ENCODE measurements at regions not wholly inside any gene's neighbourhood (a gene's known extent, or its start where the extent isn't known, plus 50 kb on each side); places are given as distances from the start of the nearest gene placed in this dataset.

GRCh38 chr3:8187996-8188395 lies 313.6 kb upstream of the LMCD1 start:
- Histone ChIP-seq H3K4me1 (ENCODE audit: insufficient read depth, low read length) (no peaks in the 10 kb centered on the region), H3K27me3 (ENCODE audit: control insufficient read depth in 1 of 2, insufficient read depth in 2 of 2, low read length in 2 of 2) (no peaks in the 10 kb centered on the region), H3K36me3 (ENCODE audit: insufficient read depth, low read length) (no peaks in the 10 kb centered on the region), H3K4me3 (ENCODE audit: low read length) (no peak overlapping the region), H3K27ac (ENCODE audit: low read depth in 1 of 2, low read length in 2 of 2) (no peak overlapping the region), H3K9me3 (ENCODE audit: control insufficient read depth in 1 of 2, insufficient read depth in 1 of 2, low read length in 2 of 2) (peaks cover 0 to 3% of the 10 kb centered on the region in 2 experiments)
- TF ChIP-seq CTCF (IDR thresholded peaks at IDR 0.05): no peak
- intact Hi-C loops (cut with DNase I, micrococcal nuclease): no loop called here
- Mint-ChIP-seq H3K4me1 (ENCODE audit: low read depth) (no peaks in the 10 kb centered on the region), H3K4me3 (no peak overlapping the region), H3K36me3 (ENCODE audit: low read depth) (no peaks in the 10 kb centered on the region), H3K27ac (no peak overlapping the region), H3K27me3 (no peaks in the 10 kb centered on the region), H3K9me3 (no peaks in the 10 kb centered on the region)
- ChIA-PET CTCF (no interaction called here), POLR2A (no interaction called here)
- DNase-seq: no peak
- ATAC-seq (ENCODE audit: poor library complexity): no peak

- no peaks in the 10 kb centered on the region for H3K36me3 Mint-ChIP-seq (ENCODE audit: low read depth)
- ATAC-seq (ENCODE audit: poor library complexity) (no peak), DNase-seq (no peak)
- H3K27ac ChIP-seq (ENCODE audit: low read depth in 1 of 2, low read length in 2 of 2): no peak overlapping the region
- intact Hi-C loops (cut with DNase I, micrococcal nuclease): no loop called here
- no peak overlapping the region for H3K4me3 Mint-ChIP-seq
- POLR2A ChIA-PET: no interaction called here
- no peaks in the 10 kb centered on the region for H3K4me1 ChIP-seq (ENCODE audit: insufficient read depth, low read length)
- H3K9me3 ChIP-seq (ENCODE audit: control insufficient read depth in 1 of 2, insufficient read depth in 1 of 2, low read length in 2 of 2): peaks cover 0 to 3% of the 10 kb centered on the region in 2 experiments
- H3K9me3 Mint-ChIP-seq: no peaks in the 10 kb centered on the region
- H3K4me3 ChIP-seq (ENCODE audit: low read length): no peak overlapping the region
- no peaks in the 10 kb centered on the region for H3K4me1 Mint-ChIP-seq (ENCODE audit: low read depth)
- H3K36me3 ChIP-seq (ENCODE audit: insufficient read depth, low read length): no peaks in the 10 kb centered on the region
- CTCF ChIA-PET: no interaction called here
- no peak overlapping the region for H3K27ac Mint-ChIP-seq
- no peak for TF ChIP-seq CTCF (IDR thresholded peaks at IDR 0.05)
- H3K27me3 Mint-ChIP-seq: no peaks in the 10 kb centered on the region
- H3K27me3 ChIP-seq (ENCODE audit: control insufficient read depth in 1 of 2, insufficient read depth in 2 of 2, low read length in 2 of 2): no peaks in the 10 kb centered on the region
Observed at GRCh38 chr3:8189051-8189450, 312.6 kb upstream of the LMCD1 start.

GRCh38 chr3:8191406-8191805 lies 310.2 kb upstream of the LMCD1 start:
- POLR2A ChIA-PET: no interaction called here
- H3K27ac Mint-ChIP-seq: no peak overlapping the region
- intact Hi-C loops (cut with DNase I, micrococcal nuclease): no loop called here
- Histone ChIP-seq H3K4me3 (ENCODE audit: low read length) (no peak overlapping the region), H3K9me3 (ENCODE audit: control insufficient read depth in 1 of 2, insufficient read depth in 1 of 2, low read length in 2 of 2) (peaks cover 0 to 3% of the 10 kb centered on the region in 2 experiments), H3K27me3 (ENCODE audit: control insufficient read depth in 1 of 2, insufficient read depth in 2 of 2, low read length in 2 of 2) (no peaks in the 10 kb centered on the region), H3K27ac (ENCODE audit: low read depth in 1 of 2, low read length in 2 of 2) (no peak overlapping the region), H3K4me1 (ENCODE audit: insufficient read depth, low read length) (no peaks in the 10 kb centered on the region), H3K36me3 (ENCODE audit: insufficient read depth, low read length) (no peaks in the 10 kb centered on the region)
- TF ChIP-seq CTCF (IDR thresholded peaks at IDR 0.05): no peak
- no peaks in the 10 kb centered on the region for H3K9me3 Mint-ChIP-seq
- DNase-seq (no peak), ATAC-seq (ENCODE audit: poor library complexity) (no peak)
- H3K4me1 Mint-ChIP-seq (ENCODE audit: low read depth): no peaks in the 10 kb centered on the region
- H3K36me3 Mint-ChIP-seq (ENCODE audit: low read depth): no peaks in the 10 kb centered on the region
- peaks cover 12% of the 10 kb centered on the region for H3K27me3 Mint-ChIP-seq
- CTCF ChIA-PET: no interaction called here
- no peak overlapping the region for H3K4me3 Mint-ChIP-seq

Data from CD4-positive, alpha-beta T cell (primary cell).